8988T (cell line): ENCODE measurements at regions not wholly inside any gene's neighbourhood (a gene's known extent, or its start where the extent isn't known, plus 50 kb on each side); places are given as distances from the start of the nearest gene placed in this dataset.
"Not testable (repeated sequence)": the region's sequence is repeated elsewhere in the genome, so short reads cannot be mapped to it uniquely, and the experiment has no call there.

Experiments
- DNase-seq: peaks from one replicate; pipeline ENCODE4 v3.0.0; 2011

- DNase-seq, result no peak
These were observed 84.4 kb upstream of the MFGE8 start for GRCh38 chr15:88997531-88997930.

- no peak for DNase-seq
These were observed 86.0 kb upstream of the MFGE8 start for GRCh38 chr15:88998980-88999713.

- DNase-seq, result not testable (repeated sequence)
These were observed 86.5 kb upstream of the ABHD2 start for GRCh38 chr15:89001708-89002275.

GRCh38 chr15:89002281-89002761, 85.9 kb upstream of the ABHD2 start:
- no peak for DNase-seq

- DNase-seq, result no peak
These were observed 85.4 kb upstream of the ABHD2 start for GRCh38 chr15:89002830-89003229.

GRCh38 chr15:89003865-89004725, 84.2 kb upstream of the ABHD2 start:
- DNase-seq, result peak; percentile 35

- no peak for DNase-seq
These were observed 83.6 kb upstream of the ABHD2 start for GRCh38 chr15:89004726-89005030.

- DNase-seq, result not testable (repeated sequence)
These were observed 80.7 kb upstream of the ABHD2 start for GRCh38 chr15:89007527-89007926.

- no peak for DNase-seq
These were observed 80.3 kb upstream of the ABHD2 start for GRCh38 chr15:89007989-89008388.

- no peak for DNase-seq
These were observed 79.2 kb upstream of the ABHD2 start for GRCh38 chr15:89009080-89009479.

- DNase-seq, result no peak
These were observed 72.7 kb upstream of the ABHD2 start for GRCh38 chr15:89015412-89016097.

- no peak for DNase-seq
These were observed 71.7 kb upstream of the ABHD2 start for GRCh38 chr15:89016549-89017041.

- peak; percentile 22 for DNase-seq
These were observed 70.7 kb upstream of the ABHD2 start for GRCh38 chr15:89017370-89018066.

GRCh38 chr15:89018207-89018606, 70.0 kb upstream of the ABHD2 start:
- no peak for DNase-seq

GRCh38 chr15:89019436-89019835, 68.8 kb upstream of the ABHD2 start:
- DNase-seq, result no peak

GRCh38 chr15:89021224-89021623, 67.0 kb upstream of the ABHD2 start:
- DNase-seq, result no peak

GRCh38 chr15:89021886-89022285, 66.4 kb upstream of the ABHD2 start:
- DNase-seq, result not testable (repeated sequence)

GRCh38 chr15:89023311-89023961, 64.8 kb upstream of the ABHD2 start:
- no peak for DNase-seq

- DNase-seq, result no peak
These were observed 63.8 kb upstream of the ABHD2 start for GRCh38 chr15:89024418-89024817.

GRCh38 chr15:89026167-89026566, 62.1 kb upstream of the ABHD2 start:
- DNase-seq, result no peak

- DNase-seq, result no peak
These were observed 60.2 kb upstream of the ABHD2 start for GRCh38 chr15:89028036-89028435.

GRCh38 chr15:89030311-89030710, 57.9 kb upstream of the ABHD2 start:
- no peak for DNase-seq
